ENCODE measurements at regions not wholly inside any gene's neighbourhood (a gene's known extent, or its start where the extent isn't known, plus 50 kb on each side); places are given as distances from the start of the nearest gene placed in this dataset.

DNA sequence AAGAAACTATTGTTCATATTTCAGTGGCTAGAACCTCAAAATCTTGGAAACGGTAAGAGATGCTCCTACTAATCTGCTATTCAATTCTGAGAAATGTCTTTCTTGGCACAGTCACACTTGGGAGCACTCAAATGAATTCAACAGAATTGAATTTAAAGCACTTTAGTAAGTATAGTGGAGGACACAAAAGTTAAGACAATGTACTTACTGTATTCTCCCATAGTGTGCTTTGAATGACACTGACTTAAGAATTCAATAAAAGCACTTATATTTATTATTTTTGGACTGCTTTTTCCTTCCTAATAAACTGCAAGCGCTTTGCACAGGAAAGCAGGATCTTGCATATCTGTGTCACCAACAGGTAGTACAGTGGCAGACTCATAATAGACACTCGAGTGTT lies 156.1 kb upstream of the RIMS1 start:
- TF ChIP-seq POLR2A (IDR thresholded peaks at IDR 0.05): no peak
- TF ChIP-seq, protein P1, sequence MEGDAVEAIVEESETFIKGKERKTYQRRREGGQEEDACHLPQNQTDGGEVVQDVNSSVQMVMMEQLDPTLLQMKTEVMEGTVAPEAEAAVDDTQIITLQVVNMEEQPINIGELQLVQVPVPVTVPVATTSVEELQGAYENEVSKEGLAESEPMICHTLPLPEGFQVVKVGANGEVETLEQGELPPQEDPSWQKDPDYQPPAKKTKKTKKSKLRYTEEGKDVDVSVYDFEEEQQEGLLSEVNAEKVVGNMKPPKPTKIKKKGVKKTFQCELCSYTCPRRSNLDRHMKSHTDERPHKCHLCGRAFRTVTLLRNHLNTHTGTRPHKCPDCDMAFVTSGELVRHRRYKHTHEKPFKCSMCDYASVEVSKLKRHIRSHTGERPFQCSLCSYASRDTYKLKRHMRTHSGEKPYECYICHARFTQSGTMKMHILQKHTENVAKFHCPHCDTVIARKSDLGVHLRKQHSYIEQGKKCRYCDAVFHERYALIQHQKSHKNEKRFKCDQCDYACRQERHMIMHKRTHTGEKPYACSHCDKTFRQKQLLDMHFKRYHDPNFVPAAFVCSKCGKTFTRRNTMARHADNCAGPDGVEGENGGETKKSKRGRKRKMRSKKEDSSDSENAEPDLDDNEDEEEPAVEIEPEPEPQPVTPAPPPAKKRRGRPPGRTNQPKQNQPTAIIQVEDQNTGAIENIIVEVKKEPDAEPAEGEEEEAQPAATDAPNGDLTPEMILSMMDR (IDR thresholded peaks at IDR 0.05): no peak
- no peak for TF ChIP-seq POLR2AphosphoS5 (IDR thresholded peaks at IDR 0.05; ENCODE audit: insufficient read depth in 1 of 2, low read depth in 1 of 2)
